ENCODE measurements at regions not wholly inside any gene's neighbourhood (a gene's known extent, or its start where the extent isn't known, plus 50 kb on each side); places are given as distances from the start of the nearest gene placed in this dataset.

DNA sequence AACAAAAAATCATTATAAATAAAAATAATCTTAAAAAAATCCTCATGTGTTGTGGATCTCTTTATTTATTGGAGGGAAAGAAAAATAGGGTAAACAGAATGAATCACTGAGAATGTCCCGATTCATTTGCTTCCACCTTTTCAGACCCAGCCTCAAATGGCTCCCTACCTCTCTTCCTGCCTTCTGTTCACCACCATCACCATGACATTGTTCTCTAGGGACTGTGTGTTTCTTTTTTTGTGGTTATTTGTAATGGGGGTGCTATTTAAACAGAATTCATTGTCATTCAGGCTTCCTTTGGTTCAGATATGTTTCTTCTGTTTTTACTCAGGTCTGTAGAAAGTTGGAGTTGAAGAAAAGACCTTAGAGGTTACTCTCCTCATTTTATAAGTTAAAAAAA lies 198.2 kb downstream of the KIF4B start:
- no peak for DNase-seq (ENCODE audit: low spot score)

- DNase-seq (ENCODE audit: low spot score): no peak
Observed at GRCh38 chr5:155222393-155222792, 208.8 kb downstream of the KIF4B start.

DNA sequence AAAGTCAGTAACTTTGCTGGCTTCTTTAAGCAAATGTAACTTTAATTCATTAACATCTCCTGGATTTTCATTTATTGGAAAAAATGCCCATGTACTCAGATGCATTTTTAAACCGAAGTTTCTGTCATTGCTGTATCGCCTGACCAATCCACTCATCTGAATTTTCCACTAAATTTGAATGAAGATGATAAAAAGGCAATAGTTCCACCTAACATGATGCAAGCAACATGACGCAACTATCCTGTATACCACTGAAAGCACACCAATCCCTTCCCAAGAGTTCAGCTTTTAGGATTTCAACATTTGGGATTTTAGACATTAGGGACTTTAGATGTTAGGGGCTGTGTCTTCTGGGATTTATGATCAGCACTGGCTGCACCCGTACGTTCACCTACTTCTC lies 215.6 kb downstream of the KIF4B start:
- DNase-seq (ENCODE audit: low spot score): no peak

DNA sequence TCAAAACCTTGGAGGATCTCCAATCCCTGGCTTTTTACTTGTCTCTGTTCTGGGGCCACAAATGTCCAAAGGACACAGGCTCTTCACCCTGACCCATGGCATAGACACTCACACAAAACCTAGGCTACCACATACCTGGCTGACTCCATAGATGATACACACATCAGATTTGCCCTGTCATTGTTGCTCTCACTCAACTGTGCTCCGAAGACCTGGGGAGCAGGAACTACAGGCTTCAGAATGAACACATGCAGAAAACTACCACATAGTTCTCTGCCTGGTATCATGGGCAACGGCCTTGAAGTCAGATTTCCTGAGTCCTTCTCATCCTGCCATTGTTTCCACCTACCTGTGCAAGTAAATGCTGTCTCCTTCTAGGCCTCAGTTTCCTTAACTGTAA lies 226.2 kb downstream of the KIF4B start:
- no peak for DNase-seq (ENCODE audit: low spot score)

GRCh38 chr5:155250596-155250995 lies 237.0 kb downstream of the KIF4B start:
- no peak for DNase-seq (ENCODE audit: low spot score)

DNA sequence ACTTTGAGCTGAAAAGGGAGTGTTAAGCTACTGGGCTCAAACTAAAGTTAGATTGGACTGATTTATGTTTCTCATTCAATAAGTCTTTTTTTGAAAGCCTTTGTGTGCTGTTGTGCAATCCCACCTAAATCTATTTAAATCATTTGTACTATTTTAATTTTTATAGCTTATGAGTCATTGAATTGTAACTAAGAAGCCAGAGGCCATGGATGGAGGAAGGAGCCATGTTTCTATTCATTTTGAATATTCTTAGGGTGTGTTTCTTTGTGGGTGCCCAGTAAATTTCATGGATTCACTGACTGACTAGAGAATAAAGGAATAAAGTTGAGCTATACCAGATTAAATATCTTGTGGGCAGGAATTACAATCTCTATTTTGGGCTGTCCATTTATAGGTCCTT lies 238.5 kb downstream of the KIF4B start:
- no peak for DNase-seq (ENCODE audit: low spot score)

- DNase-seq (ENCODE audit: low spot score): no peak
Observed at GRCh38 chr5:155252717-155253116, 239.2 kb downstream of the KIF4B start.

DNA sequence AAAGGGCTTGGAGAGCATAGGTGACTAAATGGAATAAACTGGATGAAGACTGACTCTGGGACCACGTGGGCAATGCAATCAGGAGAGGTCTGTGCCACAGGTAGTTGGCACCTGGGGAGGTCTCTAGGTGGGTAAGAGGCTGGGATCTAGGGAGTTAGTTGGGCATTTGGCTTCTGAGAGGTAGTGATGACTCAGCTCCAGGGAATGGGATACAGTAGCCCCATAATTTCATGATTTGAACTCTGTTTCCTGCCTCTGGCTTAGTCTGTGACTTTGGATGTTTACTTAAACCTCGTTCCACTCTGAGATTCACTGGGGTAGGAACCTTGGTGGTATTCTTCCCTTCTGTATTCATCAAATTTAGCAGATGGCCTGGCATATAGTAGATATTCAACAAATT lies 240.8 kb downstream of the KIF4B start:
- DNase-seq (ENCODE audit: low spot score): no peak

DNA sequence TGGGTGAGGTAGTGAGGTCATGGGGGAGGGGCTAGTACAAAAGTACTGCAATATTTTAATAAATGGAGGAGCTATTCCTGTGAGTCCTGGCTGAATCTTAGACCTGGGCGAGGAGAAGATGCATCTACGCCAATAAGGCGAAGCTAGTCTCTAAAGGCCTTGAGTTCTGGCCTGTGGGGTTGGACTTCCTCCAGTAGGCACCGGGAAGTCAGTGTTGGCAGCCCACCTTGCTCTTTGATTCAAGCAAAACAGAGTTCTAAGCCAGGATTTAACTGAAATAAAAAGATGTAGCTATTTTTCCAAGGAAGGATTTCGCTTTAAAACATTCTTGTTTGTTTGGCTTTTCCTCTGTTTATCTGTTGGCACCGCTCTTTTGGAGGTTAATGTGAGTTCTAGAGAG lies 244.6 kb downstream of the KIF4B start:
- no peak for DNase-seq (ENCODE audit: low spot score)

GRCh38 chr5:155259648-155260047 lies 246.1 kb downstream of the KIF4B start:
- no peak for DNase-seq (ENCODE audit: low spot score)

DNA sequence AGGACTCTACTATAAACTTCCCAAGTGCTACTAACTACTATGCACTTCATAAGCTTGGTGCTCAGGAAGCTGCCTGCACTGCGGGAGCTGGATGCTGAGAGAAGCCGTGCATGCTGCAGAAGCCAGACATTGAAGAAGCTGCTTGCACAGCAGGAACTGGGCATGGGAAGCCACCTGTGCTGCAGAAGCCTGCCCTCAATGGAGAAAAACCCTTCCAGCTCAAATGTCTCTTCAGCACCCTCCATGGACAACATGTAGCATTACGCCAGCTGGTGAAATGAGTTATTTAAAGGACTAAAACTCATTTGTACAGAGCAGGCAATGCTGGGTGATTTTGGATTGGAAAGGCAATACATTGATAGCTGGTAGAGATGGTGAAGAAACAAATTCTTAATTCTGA lies 247.2 kb downstream of the KIF4B start:
- DNase-seq (ENCODE audit: low spot score): peak; percentile 49

DNA sequence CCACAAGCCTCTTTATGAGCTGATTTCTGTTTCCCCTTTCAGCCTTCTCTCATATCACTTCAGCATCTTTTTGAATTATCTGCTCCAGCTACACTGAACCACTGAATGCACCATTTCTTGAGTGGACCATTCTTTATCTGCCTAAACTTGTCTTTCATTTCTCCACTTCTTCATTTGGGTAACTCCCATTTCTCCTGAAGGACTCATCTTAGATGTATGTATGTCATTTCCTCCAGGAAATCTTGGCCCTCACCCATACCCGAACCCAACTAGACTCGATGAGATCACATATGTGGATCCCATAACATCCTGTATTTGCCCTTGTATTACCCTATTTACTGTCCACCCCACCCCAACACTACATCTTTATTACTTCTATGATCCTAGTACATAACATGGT lies 249.8 kb downstream of the KIF4B start:
- DNase-seq (ENCODE audit: low spot score): no peak

GRCh38 chr5:155264809-155265208 lies 251.3 kb downstream of the KIF4B start:
- no peak for DNase-seq (ENCODE audit: low spot score)

- no peak for DNase-seq (ENCODE audit: low spot score)
Observed at GRCh38 chr5:155268770-155269425, 255.3 kb downstream of the KIF4B start.

DNA sequence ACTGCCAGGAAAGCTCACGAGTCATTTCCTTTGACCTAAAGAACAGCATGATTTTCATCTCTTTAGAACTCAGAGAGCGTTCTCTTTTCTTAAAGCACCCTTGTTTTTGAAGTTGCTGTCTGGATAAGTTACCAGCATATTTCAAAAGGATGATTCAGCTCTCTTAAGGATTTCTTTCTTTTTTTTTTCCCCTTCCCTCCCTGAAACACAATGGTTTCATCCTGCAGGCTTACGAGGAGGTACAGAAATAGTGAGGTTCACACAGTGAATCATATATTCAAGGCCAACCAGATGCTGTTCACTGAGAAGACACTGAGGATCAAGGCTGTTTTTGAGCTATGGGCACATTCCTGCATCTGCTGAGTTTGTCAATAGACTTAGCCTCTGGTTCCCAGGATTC lies 257.2 kb downstream of the KIF4B start:
- DNase-seq (ENCODE audit: low spot score): no peak

GRCh38 chr5:155274484-155274883 lies 260.9 kb downstream of the KIF4B start:
- DNase-seq (ENCODE audit: low spot score): no peak

DNA sequence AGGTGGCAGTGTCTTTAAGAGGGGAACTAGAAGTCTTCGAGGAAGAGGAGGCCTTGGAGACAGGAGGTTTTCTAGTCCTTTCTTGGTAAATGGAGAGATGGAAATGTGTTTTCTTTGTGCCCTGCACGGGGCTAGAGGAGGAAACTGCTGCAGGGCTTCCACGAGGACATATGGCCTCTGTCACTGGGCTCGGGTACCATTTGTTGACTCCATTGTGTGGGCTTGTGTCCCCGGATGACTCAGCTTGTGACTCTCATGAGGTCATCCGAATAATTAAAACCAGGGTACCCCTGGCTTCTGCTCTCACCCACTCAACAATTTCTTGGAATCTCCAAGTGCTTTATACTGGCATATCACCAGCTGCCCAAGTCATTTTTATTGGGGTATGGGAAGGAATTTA lies 261.7 kb downstream of the KIF4B start:
- DNase-seq (ENCODE audit: low spot score): no peak

DNA sequence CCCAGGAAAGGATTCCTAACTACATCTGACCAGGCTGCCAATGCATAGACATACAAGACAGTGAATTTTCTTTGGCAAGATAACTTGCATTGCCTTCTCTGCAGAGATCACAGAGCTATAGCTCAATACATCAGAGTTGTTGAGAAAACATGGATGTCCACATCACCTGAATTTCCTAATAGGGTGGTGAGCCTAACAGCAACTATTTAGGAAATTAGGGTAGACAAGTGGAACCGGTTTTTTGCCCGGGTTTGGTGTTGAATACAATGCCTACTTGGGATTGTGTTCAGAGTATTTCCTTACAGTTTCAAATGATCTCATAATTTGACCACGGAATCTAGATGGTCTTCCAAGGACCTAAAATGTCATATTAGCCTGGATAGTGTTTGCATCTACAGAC lies 262.7 kb downstream of the KIF4B start:
- no peak for DNase-seq (ENCODE audit: low spot score)

GRCh38 chr5:155278532-155278931 lies 265.0 kb downstream of the KIF4B start:
- DNase-seq (ENCODE audit: low spot score): no peak

DNA sequence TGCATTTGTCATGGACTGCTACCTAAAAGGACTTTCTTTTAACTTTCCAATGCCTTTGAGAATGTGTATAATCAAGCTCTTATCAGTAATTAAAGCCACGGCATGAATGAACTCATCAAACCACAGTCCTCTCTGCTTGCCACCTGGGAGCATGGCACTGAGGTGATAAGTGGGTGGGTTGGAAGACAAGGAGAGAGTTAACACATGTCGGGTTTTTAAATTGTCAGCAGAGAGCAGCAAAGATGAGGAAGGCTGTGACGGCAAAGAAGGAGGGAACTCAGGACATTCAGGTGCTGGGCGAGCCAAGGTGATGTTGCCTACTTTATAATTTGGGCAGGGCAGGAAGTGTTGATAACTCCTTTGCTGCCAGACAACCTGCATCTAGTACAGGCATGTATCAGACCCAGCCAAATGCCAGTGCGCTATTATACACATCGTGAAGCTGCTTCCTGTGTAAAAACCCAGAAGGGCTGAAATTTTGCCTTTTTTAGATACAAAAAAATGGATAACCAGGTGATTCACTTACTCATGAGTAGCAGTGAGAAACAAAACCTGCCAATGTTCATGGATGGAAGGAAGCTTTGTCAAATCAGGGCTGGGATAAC lies 269.1 kb downstream of the KIF4B start:
- DNase-seq (ENCODE audit: low spot score): no peak

GRCh38 chr5:155285706-155286105 lies 272.2 kb downstream of the KIF4B start:
- no peak for DNase-seq (ENCODE audit: low spot score)

- DNase-seq (ENCODE audit: low spot score): no peak
Observed at GRCh38 chr5:155290937-155291336, 277.4 kb downstream of the KIF4B start.

GRCh38 chr5:155293605-155294178 lies 280.1 kb downstream of the KIF4B start:
- DNase-seq (ENCODE audit: low spot score): no peak

GRCh38 chr5:155295111-155295510 lies 281.6 kb downstream of the KIF4B start:
- DNase-seq (ENCODE audit: low spot score): no peak
